SK-N-DZ (cell line): ENCODE measurements at regions not wholly inside any gene's neighbourhood (a gene's known extent, or its start where the extent isn't known, plus 50 kb on each side); places are given as distances from the start of the nearest gene placed in this dataset.

Source experiments
- DNase-seq: peaks from one replicate; pipeline ENCODE4 v3.0.0-alpha.2; 2015; ENCODE audit warnings: low spot score
- small RNA-seq, 2 experiments: library from RNA; depleted of rRNA; stranded (forward); fragments of <200 nt; gene quantifications; one replicate each; pipeline ENCODE3, GENCODE V24; 2014

GRCh38 chr4:64477127-64477526, 67.9 kb upstream of the TECRL start:
- DNase-seq = no peak

- DNase-seq = no peak
Measured at GRCh38 chr4:64465263-64465662, 56.0 kb upstream of the TECRL start.

GRCh38 chr4:64464581-64464980, 55.3 kb upstream of the TECRL start:
- no peak for DNase-seq

Small RNAs in the stretch of these regions (small RNA-seq; reads per million reads assigned to genes)
- 0 reads per million in 2 experiments for gene MTCO3P27
- 0 reads per million in 2 experiments for gene MTND4LP31
